Panc1 (cell line): ENCODE measurements at regions not wholly inside any gene's neighbourhood (a gene's known extent, or its start where the extent isn't known, plus 50 kb on each side); places are given as distances from the start of the nearest gene placed in this dataset.

ENCODE experiments used
- ATAC-seq: fragments of 200-7000 bp; cut with Tn5 transposase; 2 replicates; pipeline ENCODE4 v1.9.1; 2020; ENCODE audit warnings: mild to moderate bottlenecking, moderate library complexity
- BruUV-seq: library from RNA; stranded (reverse); fragments of 400-500 nt; replicated peaks from 2 replicates; lab custom pipeline; 2021; lab: Mats Ljungman, UMichigan
- CTCF ChIA-PET: fragments of 300-600 bp; sonication (Branson Sonifier 250); formaldehyde crosslinking; loops from one replicate; lab custom pipeline; 2022; ENCODE audit warnings: antibody characterized with exemption; lab: Charles Lee
- POLR2A ChIA-PET: fragments of 300-600 bp; sonication (Branson Sonifier 250); formaldehyde crosslinking; loops from one replicate; lab custom pipeline; 2022; ENCODE audit warnings: antibody characterized with exemption; lab: Charles Lee
- DNase-seq: peaks from one replicate; pipeline ENCODE4 v3.0.0-alpha.2; 2010; ENCODE audit warnings: low read depth, low spot score
- H3K27ac ChIP-seq: 2 replicates; pipeline ENCODE4 v1.5.1; 2011; ENCODE audit warnings: mild to moderate bottlenecking, low read length, inconsistent platforms
- H3K27me3 ChIP-seq: fragments of 200-500 bp; sonication (Bioruptor generic); 2 replicates; pipeline ENCODE4 v1.6.0; 2014; ENCODE audit warnings: low read length, inconsistent platforms; ENCODE audit not compliant: control insufficient read depth, insufficient read depth
- H3K36me3 ChIP-seq: fragments of 200-500 bp; sonication (Bioruptor generic); 2 replicates; pipeline ENCODE4 v1.5.1; 2014; ENCODE audit warnings: inconsistent platforms, mild to moderate bottlenecking, low read length, moderate library complexity; ENCODE audit not compliant: control insufficient read depth, insufficient read depth
- H3K4me1 ChIP-seq: 2 replicates; pipeline ENCODE4 v1.5.1; 2011; ENCODE audit warnings: inconsistent platforms, mild to moderate bottlenecking, low read length, moderate library complexity; ENCODE audit not compliant: control insufficient read depth, insufficient read depth
- H3K4me3 ChIP-seq, 2 experiments: 2 replicates each; pipeline ENCODE4 v1.5.1; 2011 to 2012; ENCODE audit warnings: low read depth in 2 of 2, low read length in 2 of 2, mild to moderate bottlenecking in 2 of 2, inconsistent platforms in 1 of 2, moderate library complexity in 1 of 2
- H3K9me3 ChIP-seq: fragments of 200-500 bp; sonication (Bioruptor generic); 2 replicates; pipeline ENCODE4 v1.5.1; 2014; ENCODE audit warnings: low read depth, mild to moderate bottlenecking, inconsistent platforms, low read length, moderate library complexity; ENCODE audit not compliant: control insufficient read depth, insufficient read depth
- POLR2AphosphoS5 ChIP-seq: IDR thresholded peaks from 2 replicates; pipeline ENCODE4 v1.6.1; 2012; ENCODE audit warnings: mild to moderate bottlenecking, low read depth, low read length, moderate library complexity
- SIN3A ChIP-seq: IDR thresholded peaks from 2 replicates; pipeline ENCODE4 v1.6.1; 2012; ENCODE audit warnings: low read depth, mild to moderate bottlenecking, low read length, moderate library complexity, borderline replicate concordance; ENCODE audit not compliant: insufficient read depth
- TCF7L2 ChIP-seq: IDR thresholded peaks from 2 replicates; pipeline ENCODE4 v1.6.1; 2011; ENCODE audit warnings: mild to moderate bottlenecking, low read depth, low read length, inconsistent platforms
- in situ Hi-C: cut with HindIII; loops from 2 replicates; pipeline ENCODE4 v1.10.0; 2016; ENCODE audit warnings: low sequenced_read_pairs, low pct_unique_long_range_greater_than_20kb
- intact Hi-C: fragments of 100-400 bp; cut with micrococcal nuclease; formaldehyde crosslinking; loops from one replicate; pipeline ENCODE4 v1.10.0; 2022; ENCODE audit not compliant: unreplicated experiment
- TF ChIP-seq, protein P1 (sequence below), 2 experiments: IDR thresholded peaks; 2 replicates each; pipeline ENCODE4 v1.6.1; 2011 to 2012; ENCODE audit warnings: low read depth in 2 of 2, control low read depth in 1 of 2, low read length in 1 of 2, mild to moderate bottlenecking in 1 of 2, moderate library complexity in 1 of 2; ENCODE audit not compliant: insufficient read depth in 1 of 2
- TF ChIP-seq, protein P2 (sequence below): fragments of 450-650 bp; IDR thresholded peaks from 2 replicates; pipeline ENCODE4 v1.5.1; 2017; ENCODE audit warnings: mild to moderate bottlenecking

DNA sequence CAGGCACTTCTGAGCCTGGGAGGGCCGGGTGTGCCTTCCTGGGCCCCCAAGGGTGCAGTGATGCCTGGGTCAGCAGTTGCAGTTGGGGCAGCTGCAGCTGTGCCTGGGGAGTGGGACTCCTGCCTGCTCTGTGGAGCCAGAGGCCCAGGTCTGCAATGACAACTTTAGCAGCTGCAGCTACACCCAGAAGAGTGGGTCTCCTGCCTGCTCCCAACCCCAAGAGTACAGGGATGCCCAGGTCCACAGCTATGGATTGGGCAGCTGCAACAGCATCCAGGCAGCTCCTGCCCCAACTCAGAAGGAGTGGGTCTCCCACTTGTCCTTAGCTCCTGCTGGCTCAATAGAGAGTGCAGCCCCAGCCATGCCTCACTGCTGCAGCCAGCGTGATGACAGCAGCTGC, 73.0 kb upstream of the ST3GAL5 start:
- POLR2A ChIA-PET = no interaction called here
- in situ Hi-C loops (no loop called here), intact Hi-C loops (no loop called here)
- Histone ChIP-seq H3K9me3 (no peaks in the 10 kb centered on the region), H3K4me1 (no peaks in the 10 kb centered on the region), H3K27me3 (no peaks in the 10 kb centered on the region), H3K4me3 (no peak overlapping the region), H3K36me3 (no peaks in the 10 kb centered on the region), H3K27ac (no peak overlapping the region)
- DNase-seq = no peak
- TF ChIP-seq POLR2AphosphoS5 (no peak), SIN3A (no peak), TCF7L2 (no peak)
- TF ChIP-seq, protein P1, sequence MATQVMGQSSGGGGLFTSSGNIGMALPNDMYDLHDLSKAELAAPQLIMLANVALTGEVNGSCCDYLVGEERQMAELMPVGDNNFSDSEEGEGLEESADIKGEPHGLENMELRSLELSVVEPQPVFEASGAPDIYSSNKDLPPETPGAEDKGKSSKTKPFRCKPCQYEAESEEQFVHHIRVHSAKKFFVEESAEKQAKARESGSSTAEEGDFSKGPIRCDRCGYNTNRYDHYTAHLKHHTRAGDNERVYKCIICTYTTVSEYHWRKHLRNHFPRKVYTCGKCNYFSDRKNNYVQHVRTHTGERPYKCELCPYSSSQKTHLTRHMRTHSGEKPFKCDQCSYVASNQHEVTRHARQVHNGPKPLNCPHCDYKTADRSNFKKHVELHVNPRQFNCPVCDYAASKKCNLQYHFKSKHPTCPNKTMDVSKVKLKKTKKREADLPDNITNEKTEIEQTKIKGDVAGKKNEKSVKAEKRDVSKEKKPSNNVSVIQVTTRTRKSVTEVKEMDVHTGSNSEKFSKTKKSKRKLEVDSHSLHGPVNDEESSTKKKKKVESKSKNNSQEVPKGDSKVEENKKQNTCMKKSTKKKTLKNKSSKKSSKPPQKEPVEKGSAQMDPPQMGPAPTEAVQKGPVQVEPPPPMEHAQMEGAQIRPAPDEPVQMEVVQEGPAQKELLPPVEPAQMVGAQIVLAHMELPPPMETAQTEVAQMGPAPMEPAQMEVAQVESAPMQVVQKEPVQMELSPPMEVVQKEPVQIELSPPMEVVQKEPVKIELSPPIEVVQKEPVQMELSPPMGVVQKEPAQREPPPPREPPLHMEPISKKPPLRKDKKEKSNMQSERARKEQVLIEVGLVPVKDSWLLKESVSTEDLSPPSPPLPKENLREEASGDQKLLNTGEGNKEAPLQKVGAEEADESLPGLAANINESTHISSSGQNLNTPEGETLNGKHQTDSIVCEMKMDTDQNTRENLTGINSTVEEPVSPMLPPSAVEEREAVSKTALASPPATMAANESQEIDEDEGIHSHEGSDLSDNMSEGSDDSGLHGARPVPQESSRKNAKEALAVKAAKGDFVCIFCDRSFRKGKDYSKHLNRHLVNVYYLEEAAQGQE (IDR thresholded peaks at IDR 0.05; ENCODE audit: insufficient read depth in 1 of 2, low read depth in 2 of 2, low read length in 1 of 2) = no peak
- TF ChIP-seq, protein P2, sequence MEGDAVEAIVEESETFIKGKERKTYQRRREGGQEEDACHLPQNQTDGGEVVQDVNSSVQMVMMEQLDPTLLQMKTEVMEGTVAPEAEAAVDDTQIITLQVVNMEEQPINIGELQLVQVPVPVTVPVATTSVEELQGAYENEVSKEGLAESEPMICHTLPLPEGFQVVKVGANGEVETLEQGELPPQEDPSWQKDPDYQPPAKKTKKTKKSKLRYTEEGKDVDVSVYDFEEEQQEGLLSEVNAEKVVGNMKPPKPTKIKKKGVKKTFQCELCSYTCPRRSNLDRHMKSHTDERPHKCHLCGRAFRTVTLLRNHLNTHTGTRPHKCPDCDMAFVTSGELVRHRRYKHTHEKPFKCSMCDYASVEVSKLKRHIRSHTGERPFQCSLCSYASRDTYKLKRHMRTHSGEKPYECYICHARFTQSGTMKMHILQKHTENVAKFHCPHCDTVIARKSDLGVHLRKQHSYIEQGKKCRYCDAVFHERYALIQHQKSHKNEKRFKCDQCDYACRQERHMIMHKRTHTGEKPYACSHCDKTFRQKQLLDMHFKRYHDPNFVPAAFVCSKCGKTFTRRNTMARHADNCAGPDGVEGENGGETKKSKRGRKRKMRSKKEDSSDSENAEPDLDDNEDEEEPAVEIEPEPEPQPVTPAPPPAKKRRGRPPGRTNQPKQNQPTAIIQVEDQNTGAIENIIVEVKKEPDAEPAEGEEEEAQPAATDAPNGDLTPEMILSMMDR = no peak
- ATAC-seq = no peak
- CTCF ChIA-PET = no interaction called here
- BruUV-seq = no TSS peak

DNA sequence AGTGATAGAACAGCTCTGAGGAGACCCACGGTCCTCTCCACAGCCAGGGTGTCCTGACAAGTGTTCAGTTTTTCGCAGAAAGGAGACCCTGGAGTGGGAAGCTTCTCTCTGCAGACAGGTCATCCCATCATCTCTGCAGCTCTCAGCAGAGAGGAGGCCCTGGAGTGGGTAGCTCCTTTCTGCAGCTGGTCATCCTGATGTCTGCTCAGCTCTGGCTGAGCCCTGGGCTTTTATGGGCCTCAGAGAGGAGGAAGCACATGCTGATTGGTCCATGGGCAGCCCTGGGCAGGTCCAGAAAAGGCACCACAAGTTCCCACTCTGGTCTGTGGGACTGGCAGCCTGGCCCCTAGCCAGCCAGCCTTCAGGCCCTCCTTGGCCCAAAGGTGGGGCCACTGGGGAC, 72.3 kb upstream of the ST3GAL5 start:
- no peaks in the 10 kb centered on the region for H3K4me1 ChIP-seq
- H3K36me3 ChIP-seq = no peaks in the 10 kb centered on the region
- ChIA-PET CTCF (no interaction called here), POLR2A (no interaction called here)
- no peaks in the 10 kb centered on the region for H3K27me3 ChIP-seq
- no TSS peak for BruUV-seq
- in situ Hi-C loops = no loop called here
- intact Hi-C loops = no loop called here
- TF ChIP-seq TCF7L2 (no peak), SIN3A (no peak), POLR2AphosphoS5 (no peak)
- TF ChIP-seq, protein P2 = no peak
- TF ChIP-seq, protein P1 (IDR thresholded peaks at IDR 0.05; ENCODE audit: insufficient read depth in 1 of 2, low read depth in 2 of 2, low read length in 1 of 2) = no peak
- H3K4me3 ChIP-seq = no peak overlapping the region
- no peak for ATAC-seq
- no peak for DNase-seq
- no peaks in the 10 kb centered on the region for H3K9me3 ChIP-seq
- H3K27ac ChIP-seq = no peak overlapping the region
